Sigmoid colon (tissue), 6 donors: ENCODE measurements at regions not wholly inside any gene's neighbourhood (a gene's known extent, or its start where the extent isn't known, plus 50 kb on each side); places are given as distances from the start of the nearest gene placed in this dataset.
"Not testable (repeated sequence)": the region's sequence is repeated elsewhere in the genome, so short reads cannot be mapped to it uniquely, and the experiment has no call there.

Experiments
- DNase-seq: peaks from one replicate; pipeline ENCODE4 v3.0.0-alpha.2; 2019
- H3K27ac ChIP-seq, 4 donors: fragments of 200-600 bp; sonication (generic); one replicate each; pipeline ENCODE4 v1.5.1; 2016 to 2019; ENCODE audit warnings: mild to moderate bottlenecking in 1 of 4
- H3K27me3 ChIP-seq, 3 donors: fragments of 200-600 bp; sonication (generic); one replicate each; pipeline ENCODE4 v1.5.1; 2019; ENCODE audit warnings: mild to moderate bottlenecking in 1 of 3
- H3K36me3 ChIP-seq, 4 donors: fragments of 200-600 bp; sonication (generic); one replicate each; pipeline ENCODE4 v1.5.1; 2016 to 2019
- H3K4me1 ChIP-seq, 4 donors: fragments of 200-600 bp; sonication (generic); one replicate each; pipeline ENCODE4 v1.5.1; 2017 to 2019
- H3K4me3 ChIP-seq, 4 donors: fragments of 200-600 bp; sonication (generic); one replicate each; pipeline ENCODE4 v1.5.1; 2017 to 2019; ENCODE audit warnings: mild to moderate bottlenecking in 2 of 4, moderate library complexity in 1 of 4
- H3K9me3 ChIP-seq, 4 donors: fragments of 200-600 bp in 3 of 4; sonication (generic) in 3 of 4; one replicate each; pipeline versions ENCODE4 v1.5.1 to v1.6.1; 2013 to 2019
- EP300 ChIP-seq, 4 donors: sonication (generic); formaldehyde crosslinking; IDR thresholded peaks; one replicate each; pipeline ENCODE4 v1.6.1; 2017; ENCODE audit warnings: antibody characterized with exemption in 4 of 4
- POLR2A ChIP-seq, 2 donors: fragments of 450-650 bp; IDR thresholded peaks; one replicate each; pipeline ENCODE4 v1.6.1; 2016; ENCODE audit warnings: antibody characterized with exemption in 2 of 2, mild to moderate bottlenecking in 2 of 2, moderate library complexity in 2 of 2
- POLR2AphosphoS5 ChIP-seq, 4 donors: sonication (generic); formaldehyde crosslinking; IDR thresholded peaks; one replicate each; pipeline ENCODE4 v1.6.1; 2017; ENCODE audit warnings: antibody characterized with exemption in 4 of 4
- WGBS, 2 donors: extraction: QIAGEN DNeasy Blood & Tissue Kit; methylation state at CpG; one replicate each; pipeline ENCODE4 v1.1.7; 2013; 5-methylcytosine and 5-hydroxymethylcytosine counted together
- intact Hi-C: fragments of 100-400 bp; cut with DNase I; formaldehyde crosslinking; loops from one replicate; pipeline ENCODE4 v1.15.1; 2023
- TF ChIP-seq, protein P1 (sequence below), 4 experiments: fragments of 450-650 bp in 3 of 4; fragments of 200-600 bp in 1 of 4; IDR thresholded peaks; one replicate each; pipeline ENCODE4 v1.5.1; 2016 to 2019; ENCODE audit warnings: antibody characterized with exemption in 4 of 4, mild to moderate bottlenecking in 3 of 4, moderate library complexity in 2 of 4
- donor health status: healthy with polysubstance abuse.
- donor health status: healthy.

DNA sequence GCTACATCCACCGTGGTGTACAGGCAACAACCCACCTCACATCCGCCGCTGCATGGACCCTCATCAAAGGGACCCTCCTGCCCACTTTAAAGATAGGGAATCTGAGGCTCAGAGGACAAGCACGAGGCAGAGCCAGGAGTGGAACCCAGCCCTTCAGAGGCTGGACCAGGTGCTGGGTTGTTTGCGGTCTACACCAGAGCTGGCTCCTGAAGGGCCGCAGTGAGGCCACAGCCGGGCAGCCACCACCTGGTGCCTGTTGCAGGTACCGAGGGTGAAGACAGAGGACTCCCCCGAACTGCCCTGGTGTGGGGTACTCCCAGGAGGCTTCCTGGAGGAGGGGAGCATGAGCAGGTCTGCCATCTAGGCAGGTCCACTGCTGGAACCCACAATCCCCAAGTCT lies 78.8 kb downstream of the DHCR7 start:
- TF ChIP-seq, protein P1, sequence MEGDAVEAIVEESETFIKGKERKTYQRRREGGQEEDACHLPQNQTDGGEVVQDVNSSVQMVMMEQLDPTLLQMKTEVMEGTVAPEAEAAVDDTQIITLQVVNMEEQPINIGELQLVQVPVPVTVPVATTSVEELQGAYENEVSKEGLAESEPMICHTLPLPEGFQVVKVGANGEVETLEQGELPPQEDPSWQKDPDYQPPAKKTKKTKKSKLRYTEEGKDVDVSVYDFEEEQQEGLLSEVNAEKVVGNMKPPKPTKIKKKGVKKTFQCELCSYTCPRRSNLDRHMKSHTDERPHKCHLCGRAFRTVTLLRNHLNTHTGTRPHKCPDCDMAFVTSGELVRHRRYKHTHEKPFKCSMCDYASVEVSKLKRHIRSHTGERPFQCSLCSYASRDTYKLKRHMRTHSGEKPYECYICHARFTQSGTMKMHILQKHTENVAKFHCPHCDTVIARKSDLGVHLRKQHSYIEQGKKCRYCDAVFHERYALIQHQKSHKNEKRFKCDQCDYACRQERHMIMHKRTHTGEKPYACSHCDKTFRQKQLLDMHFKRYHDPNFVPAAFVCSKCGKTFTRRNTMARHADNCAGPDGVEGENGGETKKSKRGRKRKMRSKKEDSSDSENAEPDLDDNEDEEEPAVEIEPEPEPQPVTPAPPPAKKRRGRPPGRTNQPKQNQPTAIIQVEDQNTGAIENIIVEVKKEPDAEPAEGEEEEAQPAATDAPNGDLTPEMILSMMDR (IDR thresholded peaks at IDR 0.05), result no peak
- TF ChIP-seq POLR2A (IDR thresholded peaks at IDR 0.05) (no peak), EP300 (IDR thresholded peaks at IDR 0.05) (no peak)
- intact Hi-C loops, result no loop called here
- 92% methylated on average over 9 of the region's 9 CpGs for WGBS, 2 donors

DNA sequence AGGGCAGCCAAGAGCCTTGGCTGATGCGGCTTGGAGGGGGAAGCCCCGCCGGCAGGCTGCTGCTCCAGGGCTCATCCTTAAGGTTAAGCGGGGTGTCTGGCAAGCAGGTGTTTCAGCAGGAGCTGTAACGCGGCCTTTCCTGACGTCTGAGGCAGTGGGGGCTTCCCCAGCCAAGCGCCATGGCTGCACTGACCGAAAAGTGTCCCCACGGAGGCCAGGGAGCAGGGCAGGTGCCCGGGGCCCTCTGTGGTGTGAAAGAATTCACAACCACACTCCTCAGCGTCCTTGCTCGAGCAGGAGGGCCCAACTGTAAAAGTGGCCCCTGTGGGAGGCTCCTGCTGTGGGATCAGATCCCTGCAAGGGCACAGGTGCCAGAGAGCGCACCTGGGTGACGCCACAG lies 79.2 kb downstream of the DHCR7 start:
- Histone ChIP-seq H3K4me3 (no peak overlapping the region), H3K4me1 (no peaks in the 10 kb centered on the region), H3K36me3 (no peaks in the 10 kb centered on the region), H3K27ac (no peak overlapping the region), H3K27me3 (peaks cover 0 to 15% (median 0%) of the 10 kb centered on the region in 3 donors), H3K9me3 (no peaks in the 10 kb centered on the region)
- no peak for DNase-seq
- WGBS, 2 donors, result 82 to 84% methylated on average over 15 of the region's 15 CpGs
- intact Hi-C loops, result no loop called here
- TF ChIP-seq POLR2AphosphoS5 (IDR thresholded peaks at IDR 0.05) (no peak), EP300 (IDR thresholded peaks at IDR 0.05) (no peak), POLR2A (IDR thresholded peaks at IDR 0.05) (no peak)
- TF ChIP-seq, protein P1 (IDR thresholded peaks at IDR 0.05), result no peak

More for the DNA sequence above, 78.8 kb downstream of the DHCR7 start:
- H3K4me1 ChIP-seq, result no peaks in the 10 kb centered on the region
- no peak for DNase-seq
- H3K36me3 ChIP-seq, result no peaks in the 10 kb centered on the region
- H3K27ac ChIP-seq, result no peak overlapping the region
- H3K4me3 ChIP-seq, result no peak overlapping the region
- no peaks in the 10 kb centered on the region for H3K9me3 ChIP-seq
- H3K27me3 ChIP-seq, result peaks cover 0 to 15% (median 0%) of the 10 kb centered on the region in 3 donors

DNA sequence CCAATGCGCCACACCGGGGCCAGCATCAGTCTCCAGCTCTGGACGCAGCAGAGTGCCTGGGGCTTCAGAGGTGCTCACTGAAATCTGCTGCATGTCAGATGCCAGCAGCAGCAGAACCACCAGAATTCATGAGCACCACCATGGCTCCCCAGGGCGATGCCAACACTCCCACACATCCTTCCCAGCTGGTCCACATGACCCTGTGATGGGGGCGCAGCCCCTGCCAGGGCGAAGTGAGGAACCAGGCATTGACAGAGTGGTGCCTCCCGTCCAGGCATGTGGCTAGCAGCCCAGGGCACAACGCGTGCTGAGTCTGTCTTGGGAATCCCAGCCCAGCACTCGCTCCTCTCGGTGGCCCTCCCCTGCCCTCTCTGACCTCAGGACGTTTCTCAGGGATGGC lies 80.4 kb downstream of the DHCR7 start:
- no peaks in the 10 kb centered on the region for H3K9me3 ChIP-seq
- H3K4me1 ChIP-seq, result no peaks in the 10 kb centered on the region
- H3K36me3 ChIP-seq, result no peaks in the 10 kb centered on the region
- intact Hi-C loops, result no loop called here
- TF ChIP-seq, protein P1 (IDR thresholded peaks at IDR 0.05), result no peak
- no peak for TF ChIP-seq POLR2A (IDR thresholded peaks at IDR 0.05)
- TF ChIP-seq POLR2AphosphoS5 (IDR thresholded peaks at IDR 0.05), result no peak
- no peak for TF ChIP-seq EP300 (IDR thresholded peaks at IDR 0.05)
- no peak overlapping the region for H3K4me3 ChIP-seq
- H3K27ac ChIP-seq, result no peak overlapping the region
- 80 to 82% methylated on average over 12 of the region's 12 CpGs for WGBS, 2 donors
- peaks cover 0 to 15% (median 0%) of the 10 kb centered on the region in 3 donors for H3K27me3 ChIP-seq
- no peak for DNase-seq

DNA sequence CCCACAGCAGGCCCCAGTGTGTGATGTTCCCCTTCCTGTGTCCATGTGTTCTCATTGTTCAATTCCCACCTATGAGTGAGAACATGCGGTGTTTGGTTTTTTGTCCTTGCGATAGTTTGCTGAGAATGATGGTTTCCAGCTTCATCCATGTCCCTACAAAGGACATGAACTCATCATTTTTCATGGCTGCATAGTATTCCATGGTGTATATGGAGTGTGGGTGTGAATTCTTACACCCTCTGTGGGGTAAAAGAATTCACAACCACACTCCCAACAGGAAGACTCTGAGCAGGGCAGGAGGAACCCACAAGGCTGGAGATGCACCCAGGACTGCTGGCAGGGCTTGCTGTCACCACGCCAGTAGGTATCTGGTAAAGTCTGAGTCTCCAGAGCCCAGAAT lies 80.9 kb downstream of the DHCR7 start:
- H3K27ac ChIP-seq, H3K36me3 ChIP-seq, intact Hi-C loops, H3K4me3 ChIP-seq, DNase-seq, H3K9me3 ChIP-seq, H3K4me1 ChIP-seq: not testable (repeated sequence)
- 86 to 98% methylated on average over 1 of the region's 3 CpGs for WGBS, 2 donors
- H3K27me3 ChIP-seq, result peaks cover 0 to 15% (median 0%) of the 10 kb centered on the region in 3 donors

DNA sequence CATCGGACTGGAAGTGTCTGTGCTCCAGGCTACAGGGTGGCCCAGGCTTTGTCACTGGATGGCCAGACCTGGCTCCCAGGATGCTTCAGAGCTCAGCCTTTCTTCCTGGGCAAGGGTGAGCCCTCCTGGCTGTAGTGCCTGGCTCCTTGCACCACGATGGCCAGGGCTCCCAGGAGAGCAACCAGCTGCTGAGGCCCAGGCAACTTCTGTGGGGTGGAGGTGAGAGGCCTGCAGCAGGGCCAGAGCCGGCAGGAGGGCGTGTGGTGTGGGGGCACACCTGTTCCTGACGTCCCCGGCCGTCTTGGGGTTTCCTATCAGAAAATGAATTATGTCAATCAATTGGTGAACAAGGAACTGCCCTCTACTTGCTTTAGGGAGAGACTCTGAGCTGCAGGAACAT lies 82.1 kb downstream of the DHCR7 start:
- Histone ChIP-seq H3K36me3 (no peaks in the 10 kb centered on the region), H3K27me3 (peaks cover 0 to 15% (median 0%) of the 10 kb centered on the region in 3 donors), H3K27ac (no peak overlapping the region), H3K4me1 (no peaks in the 10 kb centered on the region), H3K4me3 (no peak overlapping the region), H3K9me3 (no peaks in the 10 kb centered on the region)
- DNase-seq, result no peak
- 51 to 75% methylated on average over 7 of the region's 7 CpGs for WGBS, 2 donors
- intact Hi-C loops, result no loop called here
- no peak for TF ChIP-seq POLR2AphosphoS5 (IDR thresholded peaks at IDR 0.05)
- TF ChIP-seq, protein P1 (IDR thresholded peaks at IDR 0.05), result no peak
- TF ChIP-seq POLR2A (IDR thresholded peaks at IDR 0.05), result no peak
- TF ChIP-seq EP300 (IDR thresholded peaks at IDR 0.05), result no peak
